HepG2 (cell line): ENCODE measurements at regions not wholly inside any gene's neighbourhood (a gene's known extent, or its start where the extent isn't known, plus 50 kb on each side); places are given as distances from the start of the nearest gene placed in this dataset.

Experiments used
- ARNT2 ChIP-seq: sonication (generic); formaldehyde crosslinking; IDR thresholded peaks from 2 replicates; pipeline ENCODE4 v1.8.0; 2022; ENCODE audit warnings: mild to moderate bottlenecking, low read depth, missing genetic modification reagents, moderate library complexity
- ASH2L ChIP-seq: fragments of 300-600, 200-600 bp; sonication (generic); IDR thresholded peaks from 2 replicates; pipeline ENCODE4 v1.7.0; 2017; ENCODE audit warnings: low read depth, mild to moderate bottlenecking, moderate library complexity, mixed read lengths, low read length; ENCODE audit not compliant: insufficient read length
- ATF2 ChIP-seq: sonication (generic); formaldehyde crosslinking; IDR thresholded peaks from 2 replicates; pipeline ENCODE4 v1.4.0; 2020; ENCODE audit warnings: missing genetic modification reagents
- CHD2 ChIP-seq: IDR thresholded peaks from 2 replicates; pipeline ENCODE4 v1.6.1; 2011; ENCODE audit warnings: low read depth, low read length, improper control_type of control experiment
- GPN1 ChIP-seq: sonication (generic); formaldehyde crosslinking; IDR thresholded peaks from 2 replicates; pipeline ENCODE4 v1.5.1; 2020; ENCODE audit warnings: missing genetic modification reagents, borderline replicate concordance
- HNRNPH1 ChIP-seq: fragments of 200-400 bp; formaldehyde crosslinking; optimal IDR thresholded peaks from 2 replicates; pipeline ENCODE3; 2017; ENCODE audit warnings: mild to moderate bottlenecking, low read depth, low read length
- JDP2 ChIP-seq: sonication (generic); formaldehyde crosslinking; IDR thresholded peaks from 2 replicates; pipeline ENCODE4 v1.8.1; 2022; ENCODE audit warnings: missing genetic modification reagents, borderline replicate concordance
- KLF11 ChIP-seq: IDR thresholded peaks from 2 replicates; pipeline ENCODE4 v1.6.1; 2016; ENCODE audit warnings: missing compliant biosample characterization
- KLF6 ChIP-seq: IDR thresholded peaks from 2 replicates; pipeline ENCODE4 v1.8.0; 2016; ENCODE audit warnings: missing biosample characterization, missing genetic modification reagents
- MED1 ChIP-seq: sonication (generic); formaldehyde crosslinking; IDR thresholded peaks from 2 replicates; pipeline ENCODE4 v1.4.0; 2020; ENCODE audit warnings: missing genetic modification reagents
- MEIS2 ChIP-seq: sonication (generic); formaldehyde crosslinking; IDR thresholded peaks from 2 replicates; pipeline ENCODE4 v1.9.0; 2021; ENCODE audit warnings: mild to moderate bottlenecking, missing genetic modification reagents
- PHF20 ChIP-seq: sonication (generic); formaldehyde crosslinking; IDR thresholded peaks from 2 replicates; pipeline ENCODE4 v1.5.0; 2020; ENCODE audit warnings: mild to moderate bottlenecking, missing genetic modification reagents
- RARA ChIP-seq: IDR thresholded peaks from 2 replicates; pipeline ENCODE4 v1.6.1; 2016; ENCODE audit warnings: missing genetic modification reagents, missing compliant biosample characterization
- RELA ChIP-seq: sonication (generic); formaldehyde crosslinking; IDR thresholded peaks from 2 replicates; pipeline ENCODE4 v1.4.0; 2020; ENCODE audit warnings: missing genetic modification reagents
- STAG1 ChIP-seq: sonication (generic); formaldehyde crosslinking; IDR thresholded peaks from 2 replicates; pipeline ENCODE4 v1.4.0; 2020; ENCODE audit warnings: missing genetic modification reagents
- TP53 ChIP-seq: sonication (generic); formaldehyde crosslinking; conservative IDR thresholded peaks from 2 replicates; pipeline ENCODE4 v1.4.0; 2020; ENCODE audit warnings: missing genetic modification reagents
- U2AF2 ChIP-seq: fragments of 200-400 bp; formaldehyde crosslinking; IDR thresholded peaks from 2 replicates; pipeline ENCODE4 v1.6.1; 2017; ENCODE audit warnings: low read depth, mild to moderate bottlenecking, low read length
- YY1 ChIP-seq: IDR thresholded peaks from 2 replicates; pipeline ENCODE4 v1.6.1; 2011; ENCODE audit warnings: low read length, low read depth, moderate library complexity, mild to moderate bottlenecking; ENCODE audit not compliant: insufficient read depth, insufficient replicate concordance
- ZBTB8A ChIP-seq: sonication (generic); formaldehyde crosslinking; IDR thresholded peaks from 2 replicates; pipeline ENCODE4 v1.4.0; 2020; ENCODE audit warnings: mild to moderate bottlenecking, low read depth, missing genetic modification reagents, borderline replicate concordance
- ZFP36L1 ChIP-seq: sonication (generic); formaldehyde crosslinking; IDR thresholded peaks from 2 replicates; pipeline ENCODE4 v1.8.0; 2022; ENCODE audit warnings: mild to moderate bottlenecking, missing genetic modification reagents, moderate library complexity
- ZFP41 ChIP-seq: sonication (generic); formaldehyde crosslinking; IDR thresholded peaks from 2 replicates; pipeline ENCODE4 v1.4.0; 2020; ENCODE audit warnings: mild to moderate bottlenecking, missing genetic modification reagents, borderline replicate concordance
- ZNF17 ChIP-seq: sonication (generic); formaldehyde crosslinking; IDR thresholded peaks from 2 replicates; pipeline ENCODE4 v1.5.0; 2020; ENCODE audit warnings: mild to moderate bottlenecking, missing genetic modification reagents
- ZNF446 ChIP-seq: sonication (generic); formaldehyde crosslinking; IDR thresholded peaks from 2 replicates; pipeline ENCODE4 v1.5.0; 2020; ENCODE audit warnings: mild to moderate bottlenecking, missing genetic modification reagents
- ZNF543 ChIP-seq: sonication (generic); formaldehyde crosslinking; IDR thresholded peaks from 2 replicates; pipeline ENCODE4 v1.4.0; 2020; ENCODE audit warnings: mild to moderate bottlenecking, missing genetic modification reagents
- ZNF570 ChIP-seq: sonication (generic); formaldehyde crosslinking; IDR thresholded peaks from 2 replicates; pipeline ENCODE4 v1.4.0; 2020; ENCODE audit warnings: mild to moderate bottlenecking, missing genetic modification reagents, borderline replicate concordance
- ZNF777 ChIP-seq: sonication (generic); formaldehyde crosslinking; IDR thresholded peaks from 2 replicates; pipeline ENCODE4 v1.4.0; 2020; ENCODE audit warnings: missing genetic modification reagents
- ZNF83 ChIP-seq: sonication (generic); formaldehyde crosslinking; IDR thresholded peaks from 2 replicates; pipeline ENCODE4 v1.4.0; 2020; ENCODE audit warnings: missing genetic modification reagents, mild to moderate bottlenecking, borderline replicate concordance
- ZSCAN25 ChIP-seq: sonication (generic); formaldehyde crosslinking; IDR thresholded peaks from 2 replicates; pipeline ENCODE4 v1.8.0; 2022; ENCODE audit warnings: mild to moderate bottlenecking, missing genetic modification reagents
- TF ChIP-seq, protein P1 (sequence below): sonication (generic); formaldehyde crosslinking; IDR thresholded peaks from 2 replicates; pipeline ENCODE4 v1.4.0; 2020; ENCODE audit warnings: missing genetic modification reagents

DNA sequence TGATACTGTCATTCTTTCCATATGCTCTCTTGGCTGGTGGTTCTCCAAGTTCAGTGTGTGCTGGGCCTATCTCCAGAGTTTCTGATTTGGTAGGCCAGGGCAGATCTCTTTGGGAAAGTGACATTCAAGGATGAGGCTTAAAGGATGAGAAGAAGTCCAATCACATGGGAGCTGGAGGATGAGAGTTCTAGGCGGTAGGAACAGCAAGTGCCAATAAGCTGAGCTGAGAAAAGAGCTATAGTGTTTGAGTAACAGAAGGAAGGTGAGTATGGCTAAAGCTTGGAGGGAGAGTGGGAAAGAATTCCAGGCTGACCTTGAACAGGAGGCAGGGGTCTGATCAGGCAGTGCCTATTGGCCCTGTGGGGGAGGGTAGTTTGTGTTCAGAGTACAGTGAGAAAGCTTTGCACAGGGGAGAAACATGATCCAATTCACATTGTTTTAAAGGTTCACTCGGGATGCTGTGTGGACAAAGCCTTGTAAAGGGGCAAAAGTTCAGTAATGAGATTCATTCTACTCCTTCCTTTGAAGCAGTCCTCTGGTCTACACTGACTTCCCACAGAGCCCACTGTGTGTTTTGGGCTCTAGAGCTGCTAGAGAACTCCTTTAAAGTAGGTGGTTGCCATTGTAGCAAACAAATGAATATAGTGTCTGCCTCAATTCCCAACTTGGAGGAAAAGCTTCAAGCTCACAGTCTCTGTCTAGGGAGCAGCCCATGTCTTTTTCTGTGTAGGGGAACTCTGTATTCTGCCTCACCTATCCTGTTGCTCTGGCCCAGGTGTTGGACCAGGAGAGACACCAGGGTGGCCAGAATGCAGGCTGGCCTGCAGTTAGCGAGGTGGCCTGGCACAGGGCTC is 81.8 kb downstream of the FASTKD2 start (continued):
- TF ChIP-seq STAG1 (CRISPR knock-in tag) (no peak), TP53 (CRISPR knock-in tag) (no peak), YY1 (no peak), KLF11 (CRISPR knock-in tag) (no peak), ZNF17 (CRISPR knock-in tag) (no peak), ZNF777 (CRISPR knock-in tag) (no peak), MED1 (CRISPR knock-in tag) (peak; percentile 72), RELA (no peak), ARNT2 (CRISPR knock-in tag) (0 out of 2 replicates have a peak, but pooled peaks have one; percentile 33), ZNF83 (no peak), HNRNPH1 (no peak), PHF20 (CRISPR knock-in tag) (no peak), JDP2 (no peak; the same call in 1 of the 2 replicates), ZNF446 (CRISPR knock-in tag) (no peak), CHD2 (no peak), ATF2 (CRISPR knock-in tag) (no peak), ZNF570 (no peak), ZBTB8A (CRISPR knock-in tag) (no peak), ZNF543 (no peak), U2AF2 (no peak), GPN1 (CRISPR knock-in tag) (no peak), ZFP41 (no peak), ZSCAN25 (no peak; the same call in 1 of the 2 replicates), ZFP36L1 (CRISPR knock-in tag) (no peak), RARA (CRISPR knock-in tag) (peak; percentile 92), ASH2L (peak; percentile 70), KLF6 (no peak), MEIS2 (no peak)
- TF ChIP-seq, protein P1, sequence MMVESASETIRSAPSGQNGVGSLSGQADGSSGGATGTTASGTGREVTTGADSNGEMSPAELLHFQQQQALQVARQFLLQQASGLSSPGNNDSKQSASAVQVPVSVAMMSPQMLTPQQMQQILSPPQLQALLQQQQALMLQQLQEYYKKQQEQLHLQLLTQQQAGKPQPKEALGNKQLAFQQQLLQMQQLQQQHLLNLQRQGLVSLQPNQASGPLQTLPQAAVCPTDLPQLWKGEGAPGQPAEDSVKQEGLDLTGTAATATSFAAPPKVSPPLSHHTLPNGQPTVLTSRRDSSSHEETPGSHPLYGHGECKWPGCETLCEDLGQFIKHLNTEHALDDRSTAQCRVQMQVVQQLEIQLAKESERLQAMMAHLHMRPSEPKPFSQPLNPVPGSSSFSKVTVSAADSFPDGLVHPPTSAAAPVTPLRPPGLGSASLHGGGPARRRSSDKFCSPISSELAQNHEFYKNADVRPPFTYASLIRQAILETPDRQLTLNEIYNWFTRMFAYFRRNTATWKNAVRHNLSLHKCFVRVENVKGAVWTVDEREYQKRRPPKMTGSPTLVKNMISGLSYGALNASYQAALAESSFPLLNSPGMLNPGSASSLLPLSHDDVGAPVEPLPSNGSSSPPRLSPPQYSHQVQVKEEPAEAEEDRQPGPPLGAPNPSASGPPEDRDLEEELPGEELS: peak; percentile 80
